ENCODE measurements at regions not wholly inside any gene's neighbourhood (a gene's known extent, or its start where the extent isn't known, plus 50 kb on each side); places are given as distances from the start of the nearest gene placed in this dataset.
"Not testable (repeated sequence)": the region's sequence is repeated elsewhere in the genome, so short reads cannot be mapped to it uniquely, and the experiment has no call there.

- no peak for DNase-seq
Observed at GRCh38 chr2:84212611-84213314, 246.3 kb downstream of the SUCLG1 start.

GRCh38 chr2:84209941-84210340, 249.1 kb downstream of the SUCLG1 start:
- no peak for DNase-seq

- DNase-seq, result no peak
Observed at GRCh38 chr2:84204995-84205394, 254.1 kb downstream of the SUCLG1 start.

GRCh38 chr2:84202166-84202565, 256.9 kb downstream of the SUCLG1 start:
- no peak for DNase-seq

- no peak for DNase-seq
Observed at GRCh38 chr2:84201158-84201557, 257.9 kb downstream of the SUCLG1 start.

GRCh38 chr2:84197901-84198300, 261.2 kb downstream of the SUCLG1 start:
- no peak for DNase-seq

- DNase-seq, result no peak
Observed at GRCh38 chr2:84194949-84195644, 264.0 kb downstream of the SUCLG1 start.

GRCh38 chr2:84194181-84194580, 264.9 kb downstream of the SUCLG1 start:
- DNase-seq, result no peak

- no peak for DNase-seq
Observed at GRCh38 chr2:84187258-84187657, 271.8 kb downstream of the SUCLG1 start.

- no peak for DNase-seq
Observed at GRCh38 chr2:84181927-84182326, 277.2 kb downstream of the SUCLG1 start.

- DNase-seq, result no peak
Observed at GRCh38 chr2:84177733-84178132, 281.3 kb downstream of the SUCLG1 start.

- no peak for DNase-seq
Observed at GRCh38 chr2:84175970-84176369, 283.1 kb downstream of the SUCLG1 start.

GRCh38 chr2:84175340-84175739, 283.7 kb downstream of the SUCLG1 start:
- DNase-seq, result no peak

GRCh38 chr2:84173041-84173440, 286.0 kb downstream of the SUCLG1 start:
- no peak for DNase-seq

GRCh38 chr2:84170979-84171378, 288.1 kb downstream of the SUCLG1 start:
- DNase-seq, result no peak

GRCh38 chr2:84169871-84170270, 289.2 kb downstream of the SUCLG1 start:
- DNase-seq, result no peak

- DNase-seq, result not testable (repeated sequence)
Observed at GRCh38 chr2:84168552-84168951, 290.5 kb downstream of the SUCLG1 start.

- DNase-seq, result no peak
Observed at GRCh38 chr2:84165256-84165655, 293.8 kb downstream of the SUCLG1 start.

GRCh38 chr2:84160453-84160852, 298.6 kb downstream of the SUCLG1 start:
- no peak for DNase-seq

GRCh38 chr2:84158605-84159004, 300.5 kb downstream of the SUCLG1 start:
- no peak for DNase-seq

- no peak for DNase-seq
Observed at GRCh38 chr2:84152462-84152861, 306.6 kb downstream of the SUCLG1 start.

GRCh38 chr2:84144345-84144744, 314.7 kb downstream of the SUCLG1 start:
- DNase-seq, result no peak

- DNase-seq, result no peak
Observed at GRCh38 chr2:84137034-84137433, 322.0 kb downstream of the SUCLG1 start.

GRCh38 chr2:84132370-84132769, 326.7 kb downstream of the SUCLG1 start:
- DNase-seq, result no peak
